SU-DHL-6 (cell line): ENCODE measurements at regions not wholly inside any gene's neighbourhood (a gene's known extent, or its start where the extent isn't known, plus 50 kb on each side); places are given as distances from the start of the nearest gene placed in this dataset.

Experiments
- H2AFZ ChIP-seq: fragments of 200-600 bp; sonication (generic); 2 replicates; pipeline ENCODE4 v1.6.1; 2014; ENCODE audit warnings: low read depth, mild to moderate bottlenecking, moderate library complexity, mixed read lengths, antibody characterized with exemption, low read length; ENCODE audit not compliant: severe bottlenecking
- H3F3A ChIP-seq: fragments of 200-600 bp; shearing (Covaris generic); 2 replicates; pipeline ENCODE4 v1.6.0; 2016; ENCODE audit warnings: antibody characterized with exemption, mild to moderate bottlenecking; ENCODE audit not compliant: insufficient read depth
- H3K27ac ChIP-seq: fragments of 200-600 bp; sonication (generic); 2 replicates; pipeline ENCODE4 v1.5.1; 2016; ENCODE audit warnings: low read depth, mild to moderate bottlenecking, low read length, moderate library complexity, mixed read lengths
- H3K27me3 ChIP-seq: fragments of 200-600 bp; sonication (generic), shearing (Covaris generic); 2 replicates; pipeline ENCODE4 v1.6.0; 2014; ENCODE audit warnings: mild to moderate bottlenecking, low read length
- H3K36me3 ChIP-seq: fragments of 200-600 bp; sonication (generic); 2 replicates; pipeline ENCODE4 v1.6.1; 2014; ENCODE audit warnings: mild to moderate bottlenecking, low read length, mixed read lengths
- H3K4me2 ChIP-seq: fragments of 300-600, 200-600 bp; shearing (Covaris generic), sonication (generic); 2 replicates; pipeline ENCODE4 v1.6.0; 2014; ENCODE audit warnings: low read length, low read depth, mild to moderate bottlenecking; ENCODE audit not compliant: poor library complexity, severe bottlenecking
- H3K4me3 ChIP-seq: fragments of 200-600 bp; sonication (generic); 2 replicates; pipeline ENCODE4 v1.5.1; 2014; ENCODE audit warnings: antibody characterized with exemption, low read length, mild to moderate bottlenecking, mixed read lengths; ENCODE audit not compliant: insufficient read depth, poor library complexity, severe bottlenecking
- H3K79me2 ChIP-seq: fragments of 200-600 bp; sonication (generic); 2 replicates; pipeline ENCODE4 v1.6.1; 2014; ENCODE audit warnings: mild to moderate bottlenecking, low read length, moderate library complexity; ENCODE audit not compliant: insufficient read depth
- H3K9ac ChIP-seq: fragments of 200-600 bp; sonication (generic); 2 replicates; pipeline ENCODE4 v1.7.0; 2014; ENCODE audit warnings: mild to moderate bottlenecking, low read length
- H3K9me2 ChIP-seq: fragments of 200-600 bp; sonication (generic); replicated peaks from 2 replicates; pipeline ENCODE4 v1.6.1; 2014; ENCODE audit warnings: low read length; ENCODE audit not compliant: insufficient read depth
- H3K9me3 ChIP-seq: fragments of 200-600 bp; sonication (generic); 2 replicates; pipeline ENCODE4 v1.6.1; 2014; ENCODE audit warnings: low read length, mixed read lengths; ENCODE audit not compliant: insufficient read depth
- H4K20me1 ChIP-seq: fragments of 200-600 bp; sonication (generic); 2 replicates; pipeline ENCODE4 v1.6.1; 2014; ENCODE audit warnings: low read depth, mild to moderate bottlenecking, antibody characterized with exemption, low read length, moderate library complexity, mixed read lengths
- CTCF ChIP-seq: fragments of 200-600 bp; sonication (generic); IDR thresholded peaks from one replicate; pipeline ENCODE4 v1.5.1; 2017; ENCODE audit warnings: antibody characterized with exemption, mild to moderate bottlenecking, low read length, moderate library complexity; ENCODE audit not compliant: insufficient read depth, poor library complexity, severe bottlenecking
- EZH2phosphoT487 ChIP-seq: fragments of 200-600 bp; sonication (generic), shearing (Covaris generic); conservative IDR thresholded peaks from 2 replicates; pipeline ENCODE4 v1.6.1; 2018; ENCODE audit warnings: mild to moderate bottlenecking, antibody characterized with exemption, low read length, moderate library complexity, mixed read lengths

- H3F3A ChIP-seq, result no peaks in the 10 kb centered on the region
- no peak overlapping the region for H3K4me2 ChIP-seq
- no peak overlapping the region for H3K27ac ChIP-seq
- TF ChIP-seq EZH2phosphoT487 (no peak), CTCF (no peak)
- no peaks in the 10 kb centered on the region for H3K9me3 ChIP-seq
- H3K9ac ChIP-seq, result no peak overlapping the region
- no peak overlapping the region for H3K4me3 ChIP-seq
- H3K27me3 ChIP-seq, result no peaks in the 10 kb centered on the region
- H3K9me2 ChIP-seq, result no peaks in the 10 kb centered on the region
- no peak overlapping the region for H2AFZ ChIP-seq
- H3K79me2 ChIP-seq, result no peaks in the 10 kb centered on the region
- H4K20me1 ChIP-seq, result no peaks in the 10 kb centered on the region
- no peaks in the 10 kb centered on the region for H3K36me3 ChIP-seq
These were observed 125.7 kb upstream of the BTG1 start for GRCh38 chr12:92271341-92271740.

- TF ChIP-seq CTCF, result no peak
- no peak for TF ChIP-seq EZH2phosphoT487
- no peak overlapping the region for H3K4me2 ChIP-seq
- H3K27ac ChIP-seq, result no peak overlapping the region
- no peak overlapping the region for H3K4me3 ChIP-seq
- no peaks in the 10 kb centered on the region for H3K36me3 ChIP-seq
- H4K20me1 ChIP-seq, result no peaks in the 10 kb centered on the region
- no peaks in the 10 kb centered on the region for H3K9me3 ChIP-seq
- H3K27me3 ChIP-seq, result no peaks in the 10 kb centered on the region
- no peaks in the 10 kb centered on the region for H3F3A ChIP-seq
- no peak overlapping the region for H2AFZ ChIP-seq
- no peaks in the 10 kb centered on the region for H3K79me2 ChIP-seq
- no peak overlapping the region for H3K9ac ChIP-seq
- no peaks in the 10 kb centered on the region for H3K9me2 ChIP-seq
These were observed 124.9 kb upstream of the BTG1 start for GRCh38 chr12:92270521-92270920.

GRCh38 chr12:92268946-92269345 lies 123.3 kb upstream of the BTG1 start:
- no peaks in the 10 kb centered on the region for H3F3A ChIP-seq
- H3K9me2 ChIP-seq, result no peaks in the 10 kb centered on the region
- no peaks in the 10 kb centered on the region for H3K27me3 ChIP-seq
- H2AFZ ChIP-seq, result no peak overlapping the region
- H3K79me2 ChIP-seq, result no peaks in the 10 kb centered on the region
- no peak overlapping the region for H3K27ac ChIP-seq
- no peak overlapping the region for H3K9ac ChIP-seq
- no peak overlapping the region for H3K4me2 ChIP-seq
- H3K9me3 ChIP-seq, result no peaks in the 10 kb centered on the region
- H4K20me1 ChIP-seq, result no peaks in the 10 kb centered on the region
- no peak for TF ChIP-seq CTCF
- TF ChIP-seq EZH2phosphoT487, result no peak
- no peaks in the 10 kb centered on the region for H3K36me3 ChIP-seq
- no peak overlapping the region for H3K4me3 ChIP-seq

- Histone ChIP-seq H2AFZ (no peak overlapping the region), H3K36me3 (no peaks in the 10 kb centered on the region), H3K9me2 (no peaks in the 10 kb centered on the region), H3F3A (no peaks in the 10 kb centered on the region), H3K9me3 (no peaks in the 10 kb centered on the region), H3K4me2 (no peak overlapping the region), H3K27me3 (no peaks in the 10 kb centered on the region), H4K20me1 (no peaks in the 10 kb centered on the region), H3K9ac (no peak overlapping the region), H3K79me2 (no peaks in the 10 kb centered on the region), H3K27ac (no peak overlapping the region), H3K4me3 (no peak overlapping the region)
- TF ChIP-seq EZH2phosphoT487 (no peak), CTCF (no peak)
These were observed 116.0 kb upstream of the BTG1 start for GRCh38 chr12:92261692-92262091.
